Nephron progenitor cell (in vitro differentiated cells): ENCODE measurements at regions not wholly inside any gene's neighbourhood (a gene's known extent, or its start where the extent isn't known, plus 50 kb on each side); places are given as distances from the start of the nearest gene placed in this dataset.
A peak's percentile ranks its signal among the peaks of the same experiment; 100 is the strongest.

Source experiments
- DNase-seq: peaks from one replicate; pipeline ENCODE4 v3.0.0; 2021
- H3K27ac Mint-ChIP-seq: 2 replicates; pipeline ENCODE4 v1.8.0; 2021; ENCODE audit warnings: mild to moderate bottlenecking, moderate library complexity, mixed read lengths
- H3K27me3 Mint-ChIP-seq: 2 replicates; pipeline ENCODE4 v1.8.0; 2021; ENCODE audit warnings: mild to moderate bottlenecking, low read depth, mixed read lengths; ENCODE audit not compliant: poor library complexity
- H3K36me3 Mint-ChIP-seq: 2 replicates; pipeline ENCODE4 v1.8.0; 2021; ENCODE audit warnings: low read depth, mixed read lengths
- H3K4me1 Mint-ChIP-seq: 2 replicates; pipeline ENCODE4 v1.8.0; 2021; ENCODE audit warnings: mixed read lengths
- H3K4me3 Mint-ChIP-seq: 2 replicates; pipeline ENCODE4 v1.8.0; 2021; ENCODE audit warnings: mild to moderate bottlenecking, moderate library complexity, mixed read lengths
- H3K9me3 Mint-ChIP-seq: 2 replicates; pipeline ENCODE4 v1.8.0; 2021; ENCODE audit warnings: mild to moderate bottlenecking, moderate library complexity, mixed read lengths
- CTCF ChIP-seq: fragments of 200-600 bp; sonication (generic); IDR thresholded peaks from 2 replicates; pipeline ENCODE4 v1.5.0; 2021; ENCODE audit warnings: antibody characterized with exemption

DNA sequence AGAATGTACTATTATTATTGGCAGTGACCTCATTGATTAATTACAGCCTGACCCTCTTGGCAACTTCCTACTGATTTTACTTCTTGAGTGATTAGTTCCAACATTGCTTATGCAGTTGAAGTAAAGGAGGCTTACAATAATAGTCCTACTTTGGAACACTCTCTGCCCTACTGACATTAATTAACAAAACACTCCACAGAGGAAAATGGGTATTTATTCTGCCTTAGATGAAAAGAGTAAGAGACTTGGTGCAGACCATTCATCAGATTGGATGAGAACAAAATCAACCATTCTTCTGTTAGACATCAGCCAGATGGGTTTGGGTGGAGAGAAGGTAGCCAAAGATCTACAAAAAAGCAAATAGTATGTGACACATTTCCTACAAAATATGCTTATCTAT is 363.8 kb downstream of the FAT3 start:
- Mint-ChIP-seq H3K27ac (no peak overlapping the region), H3K9me3 (peaks cover 6% of the 10 kb centered on the region), H3K4me1 (peaks cover 20% of the 10 kb centered on the region), H3K36me3 (peaks cover 13% of the 10 kb centered on the region), H3K27me3 (no peaks in the 10 kb centered on the region), H3K4me3 (no peak overlapping the region)
- TF ChIP-seq CTCF: no peak
- no peak for DNase-seq

- Mint-ChIP-seq H3K27me3 (no peaks in the 10 kb centered on the region), H3K4me1 (peaks cover 20% of the 10 kb centered on the region), H3K4me3 (no peak overlapping the region), H3K9me3 (peaks cover 6% of the 10 kb centered on the region), H3K27ac (no peak overlapping the region), H3K36me3 (peaks cover 18% of the 10 kb centered on the region)
- no peak for DNase-seq
- no peak for TF ChIP-seq CTCF
Measured at GRCh38 chr11:92589512-92589911, 364.9 kb downstream of the FAT3 start.

DNA sequence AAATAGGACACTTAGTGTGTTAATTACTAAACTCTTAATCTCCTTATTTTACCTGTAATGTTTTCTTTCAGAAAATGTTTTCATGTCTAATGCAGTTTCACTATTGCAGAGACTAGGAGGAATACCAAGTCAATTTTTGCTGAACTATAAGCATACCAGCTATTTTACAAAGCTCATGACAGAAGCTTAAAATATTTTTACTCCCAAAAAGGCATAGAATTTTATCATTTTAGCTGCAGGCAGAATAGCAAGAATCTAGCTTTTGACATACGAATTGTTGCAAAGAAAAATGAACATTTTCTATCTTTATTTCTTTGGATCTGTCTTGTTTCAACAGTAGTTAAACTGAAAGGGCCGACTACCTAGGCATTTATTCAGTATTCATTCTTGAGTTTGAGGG is 366.9 kb downstream of the FAT3 start:
- Mint-ChIP-seq H3K9me3 (peaks cover 6% of the 10 kb centered on the region), H3K4me1 (peaks cover 14% of the 10 kb centered on the region), H3K27ac (no peak overlapping the region), H3K4me3 (no peak overlapping the region), H3K36me3 (peaks cover 18% of the 10 kb centered on the region), H3K27me3 (no peaks in the 10 kb centered on the region)
- no peak for TF ChIP-seq CTCF
- DNase-seq: no peak

DNA sequence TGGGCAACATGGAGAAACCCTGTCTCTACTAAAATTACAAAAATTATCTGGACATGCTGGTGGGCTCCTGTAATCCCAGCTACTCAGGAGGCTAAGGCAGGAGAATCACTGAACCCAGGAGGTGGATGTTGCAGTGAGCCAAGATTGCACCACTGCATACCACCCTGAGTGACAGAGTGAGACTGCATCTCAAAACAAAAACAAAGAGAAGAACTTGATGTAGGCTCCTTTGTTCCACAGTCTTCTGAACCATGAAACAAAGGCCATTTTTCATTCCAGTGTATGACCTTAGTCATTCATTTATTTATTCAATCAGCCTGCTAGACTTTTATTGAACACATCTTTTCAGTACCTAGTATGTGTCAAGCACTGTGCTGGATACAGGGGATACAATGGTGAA is 369.6 kb downstream of the FAT3 start:
- Mint-ChIP-seq H3K4me1 (peaks cover 14% of the 10 kb centered on the region), H3K4me3 (no peak overlapping the region), H3K27ac (no peak overlapping the region), H3K9me3 (peaks cover 6% of the 10 kb centered on the region), H3K36me3 (peaks cover 30% of the 10 kb centered on the region), H3K27me3 (no peaks in the 10 kb centered on the region)
- no peak for DNase-seq
- no peak for TF ChIP-seq CTCF

- no peak for DNase-seq
- Mint-ChIP-seq H3K4me3 (no peak overlapping the region), H3K36me3 (peaks cover 32% of the 10 kb centered on the region), H3K9me3 (peaks cover 6% of the 10 kb centered on the region), H3K4me1 (peaks cover 7% of the 10 kb centered on the region), H3K27me3 (no peaks in the 10 kb centered on the region), H3K27ac (peak overlapping the region; percentile 22)
- no peak for TF ChIP-seq CTCF
Measured at GRCh38 chr11:92595052-92595451, 370.4 kb downstream of the FAT3 start.

GRCh38 chr11:92596596-92597317 is 372.1 kb downstream of the FAT3 start:
- TF ChIP-seq CTCF: no peak
- H3K27ac Mint-ChIP-seq: no peak overlapping the region
- H3K36me3 Mint-ChIP-seq: peaks cover 30% of the 10 kb centered on the region
- H3K27me3 Mint-ChIP-seq: no peaks in the 10 kb centered on the region
- no peak for DNase-seq
- no peak overlapping the region for H3K4me3 Mint-ChIP-seq
- peaks cover 6% of the 10 kb centered on the region for H3K9me3 Mint-ChIP-seq
- no peaks in the 10 kb centered on the region for H3K4me1 Mint-ChIP-seq
